H1 (cell line): ENCODE measurements at regions not wholly inside any gene's neighbourhood (a gene's known extent, or its start where the extent isn't known, plus 50 kb on each side); places are given as distances from the start of the nearest gene placed in this dataset.

Experiments used
- CBX8 ChIP-seq: fragments of 300-800, 300-1000 bp; sonication (generic); IDR thresholded peaks from 2 replicates; pipeline ENCODE4 v1.7.1; 2016; ENCODE audit warnings: low read depth, low read length, borderline replicate concordance
- CHD7 ChIP-seq: fragments of 300-600 bp; sonication (generic); IDR thresholded peaks from 2 replicates; pipeline ENCODE4 v1.7.1; 2012; ENCODE audit warnings: low read length, moderate library complexity, mild to moderate bottlenecking, inconsistent platforms; ENCODE audit not compliant: insufficient replicate concordance
- TF ChIP-seq, protein P1 (sequence below), 3 experiments: IDR thresholded peaks; 1 replicate in 2 of 3; 2 replicates in 1 of 3; pipeline versions ENCODE4 v1.5.1 to v1.6.1; 2011; ENCODE audit warnings: low read length in 3 of 3, mild to moderate bottlenecking in 3 of 3, inconsistent platforms in 2 of 3, low read depth in 1 of 3, moderate library complexity in 1 of 3; ENCODE audit not compliant: insufficient read depth in 1 of 3; ENCODE audit errors: control extremely low read depth in 1 of 3

GRCh38 chr22:44630826-44631225, 71.2 kb upstream of the PRR5 start (continued):
- TF ChIP-seq CBX8 (no peak), CHD7 (no peak)
- TF ChIP-seq, protein P1, sequence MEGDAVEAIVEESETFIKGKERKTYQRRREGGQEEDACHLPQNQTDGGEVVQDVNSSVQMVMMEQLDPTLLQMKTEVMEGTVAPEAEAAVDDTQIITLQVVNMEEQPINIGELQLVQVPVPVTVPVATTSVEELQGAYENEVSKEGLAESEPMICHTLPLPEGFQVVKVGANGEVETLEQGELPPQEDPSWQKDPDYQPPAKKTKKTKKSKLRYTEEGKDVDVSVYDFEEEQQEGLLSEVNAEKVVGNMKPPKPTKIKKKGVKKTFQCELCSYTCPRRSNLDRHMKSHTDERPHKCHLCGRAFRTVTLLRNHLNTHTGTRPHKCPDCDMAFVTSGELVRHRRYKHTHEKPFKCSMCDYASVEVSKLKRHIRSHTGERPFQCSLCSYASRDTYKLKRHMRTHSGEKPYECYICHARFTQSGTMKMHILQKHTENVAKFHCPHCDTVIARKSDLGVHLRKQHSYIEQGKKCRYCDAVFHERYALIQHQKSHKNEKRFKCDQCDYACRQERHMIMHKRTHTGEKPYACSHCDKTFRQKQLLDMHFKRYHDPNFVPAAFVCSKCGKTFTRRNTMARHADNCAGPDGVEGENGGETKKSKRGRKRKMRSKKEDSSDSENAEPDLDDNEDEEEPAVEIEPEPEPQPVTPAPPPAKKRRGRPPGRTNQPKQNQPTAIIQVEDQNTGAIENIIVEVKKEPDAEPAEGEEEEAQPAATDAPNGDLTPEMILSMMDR (IDR thresholded peaks at IDR 0.05; ENCODE audit: control extremely low read depth in 1 of 3, insufficient read depth in 1 of 3, low read depth in 1 of 3, low read length in 3 of 3) = no peak
